8988T (cell line): ENCODE measurements at regions not wholly inside any gene's neighbourhood (a gene's known extent, or its start where the extent isn't known, plus 50 kb on each side); places are given as distances from the start of the nearest gene placed in this dataset.
"Not testable (repeated sequence)": the region's sequence is repeated elsewhere in the genome, so short reads cannot be mapped to it uniquely, and the experiment has no call there.

Experiments
- DNase-seq: peaks from one replicate; pipeline ENCODE4 v3.0.0; 2011

DNA sequence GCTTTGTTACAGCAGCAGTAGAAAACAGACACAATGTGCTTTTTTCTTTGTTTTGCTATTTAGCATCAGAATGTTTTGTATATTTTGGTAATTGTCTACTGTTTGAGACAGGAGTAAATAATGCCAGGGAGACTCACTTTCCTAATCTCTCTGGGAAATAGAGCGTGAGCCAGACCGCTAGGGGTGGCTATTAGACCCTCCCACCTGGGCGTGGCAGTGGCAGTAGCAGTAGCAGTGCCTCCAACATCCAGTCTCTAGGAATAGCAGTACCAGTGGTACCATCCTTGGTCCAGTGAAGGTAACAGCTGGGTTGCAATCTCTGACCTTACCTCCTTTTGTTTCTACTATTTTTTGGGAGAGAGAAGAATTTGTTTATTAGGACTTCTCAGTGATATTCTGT is 165.7 kb upstream of the MAGI2 start:
- DNase-seq: no peak

DNA sequence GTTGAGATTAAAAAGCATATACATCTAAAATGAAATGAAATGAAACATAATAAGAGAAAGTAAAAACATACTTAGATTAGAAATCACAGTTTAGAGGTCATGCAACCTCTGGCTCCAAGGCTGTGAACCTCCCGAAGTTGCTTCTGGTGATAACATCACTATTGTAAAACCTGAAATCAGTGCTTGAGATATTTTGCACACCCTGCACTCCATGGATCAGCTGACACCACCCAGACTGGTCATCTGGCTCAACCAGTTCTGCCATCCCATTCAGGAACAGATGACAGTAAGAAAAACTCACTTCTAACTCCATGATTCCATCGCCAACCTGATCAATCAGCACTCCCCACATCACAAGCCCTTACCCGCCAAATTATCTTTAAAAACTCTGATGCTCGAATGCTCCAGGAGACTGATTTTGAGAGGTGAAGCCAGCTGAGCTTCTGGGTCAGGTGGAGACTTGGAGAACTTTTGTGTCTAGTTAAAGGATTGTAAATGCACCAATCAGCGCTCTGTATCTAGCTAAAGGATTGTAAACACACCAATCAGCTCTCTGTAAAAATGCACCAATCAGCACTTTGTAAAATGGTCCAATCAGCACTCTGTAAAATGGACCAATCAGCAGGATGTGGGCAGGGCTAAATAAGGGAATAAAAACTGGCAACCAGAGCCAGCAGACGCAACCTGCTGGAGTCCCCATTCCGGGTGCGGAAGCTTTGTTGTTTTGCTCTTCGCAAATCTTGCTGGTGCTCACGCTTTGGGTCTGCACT is 162.6 kb upstream of the MAGI2 start:
- no peak for DNase-seq

DNA sequence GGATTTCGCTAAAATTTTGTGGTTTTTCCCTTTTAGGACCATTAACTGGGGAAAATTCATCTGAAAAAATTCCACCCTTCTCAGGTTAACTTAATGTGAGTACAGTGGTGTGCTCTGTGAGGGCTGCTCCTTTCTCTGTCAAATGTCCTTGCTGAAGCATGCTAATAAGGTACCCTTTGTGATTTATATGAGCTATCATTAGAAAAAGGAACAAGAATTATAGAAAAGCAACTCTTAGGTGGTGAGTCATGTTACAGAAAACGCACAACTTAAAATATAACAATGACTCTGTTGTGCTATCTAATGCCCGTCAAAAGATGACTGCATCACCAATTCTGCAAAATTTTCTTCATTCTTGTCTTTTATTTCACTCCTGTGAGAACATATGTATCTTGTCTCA is 162.0 kb upstream of the MAGI2 start:
- no peak for DNase-seq

DNA sequence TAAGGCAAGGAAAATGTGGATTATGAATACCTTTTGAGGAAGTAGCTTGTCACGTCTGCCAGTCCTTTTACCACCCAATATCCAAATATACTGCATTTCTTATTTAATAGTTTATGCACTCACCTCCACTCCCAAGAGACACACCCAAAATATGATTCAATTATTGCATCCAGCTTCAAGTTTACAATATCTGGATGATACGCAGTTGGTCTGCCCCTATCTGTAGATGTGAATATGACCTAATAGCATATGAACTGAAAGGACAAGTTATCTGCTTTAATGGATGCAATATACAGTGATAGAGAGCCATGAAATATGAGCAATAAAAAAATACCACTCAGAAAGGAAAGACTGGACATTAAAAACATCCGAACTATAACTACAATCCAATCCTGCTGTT is 159.4 kb upstream of the MAGI2 start:
- no peak for DNase-seq

DNA sequence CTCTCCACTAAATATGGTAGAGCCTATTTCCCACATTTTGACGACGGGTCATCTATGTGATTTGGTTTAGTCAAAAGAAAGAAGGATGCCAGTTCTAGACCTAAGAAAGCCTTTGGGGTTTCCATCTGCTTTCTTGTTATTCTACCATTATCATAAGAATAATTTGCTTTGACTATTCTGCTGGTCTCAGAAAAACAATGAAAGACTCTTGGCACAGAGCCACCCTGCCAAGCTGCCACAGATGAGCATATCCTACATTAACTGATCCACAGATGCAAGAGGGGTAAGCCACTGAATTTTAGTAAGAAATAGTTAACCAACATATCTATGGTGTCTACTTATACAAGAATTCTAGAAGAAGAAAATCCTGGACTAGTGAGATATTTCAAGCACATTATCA is 158.6 kb upstream of the MAGI2 start:
- DNase-seq: no peak

DNA sequence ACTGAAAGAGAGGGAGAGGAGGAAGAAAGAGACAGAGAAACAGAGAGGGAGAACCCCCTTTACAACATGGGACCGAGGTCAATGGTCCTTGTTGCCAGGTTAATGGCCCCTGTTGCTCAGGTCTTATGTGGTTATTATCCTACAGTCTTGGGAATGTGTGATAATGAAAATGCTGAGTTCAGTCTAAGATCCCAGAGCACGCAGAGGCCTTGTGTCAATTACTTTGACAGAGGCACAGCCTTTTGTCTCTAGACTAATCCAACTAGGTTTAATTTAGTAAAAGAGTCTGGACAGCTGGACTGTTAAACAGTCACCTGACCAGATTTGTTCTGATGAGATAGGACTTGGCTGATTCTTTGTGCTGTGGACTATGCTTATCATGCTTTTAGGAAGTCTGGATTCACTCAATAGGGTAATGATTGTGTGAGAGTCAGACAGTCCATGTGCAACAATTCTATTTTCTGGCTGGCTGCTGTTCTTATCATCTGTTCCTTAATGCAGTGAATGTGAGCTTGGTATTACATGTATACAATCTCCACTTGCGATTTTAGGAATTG is 157.4 kb upstream of the MAGI2 start:
- DNase-seq: no peak

DNA sequence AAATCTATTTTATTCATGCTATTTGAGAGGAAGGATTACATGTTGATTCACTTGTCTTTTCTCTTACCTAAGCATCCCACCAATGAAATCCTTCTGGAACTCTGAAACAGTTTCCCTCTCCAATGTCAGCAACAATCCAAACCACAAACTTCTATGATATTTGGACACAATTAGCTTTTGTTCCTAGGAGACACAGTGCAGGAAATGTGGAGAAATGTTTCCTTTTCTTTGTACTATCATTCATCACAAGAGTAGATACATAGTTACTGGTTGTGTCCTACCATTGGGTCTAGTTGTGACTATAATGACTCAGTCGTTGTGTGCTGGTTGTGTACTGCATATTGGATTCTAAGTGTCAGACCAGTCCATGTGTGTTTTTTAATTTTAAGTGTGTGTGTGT is 156.8 kb upstream of the MAGI2 start:
- DNase-seq: no peak

DNA sequence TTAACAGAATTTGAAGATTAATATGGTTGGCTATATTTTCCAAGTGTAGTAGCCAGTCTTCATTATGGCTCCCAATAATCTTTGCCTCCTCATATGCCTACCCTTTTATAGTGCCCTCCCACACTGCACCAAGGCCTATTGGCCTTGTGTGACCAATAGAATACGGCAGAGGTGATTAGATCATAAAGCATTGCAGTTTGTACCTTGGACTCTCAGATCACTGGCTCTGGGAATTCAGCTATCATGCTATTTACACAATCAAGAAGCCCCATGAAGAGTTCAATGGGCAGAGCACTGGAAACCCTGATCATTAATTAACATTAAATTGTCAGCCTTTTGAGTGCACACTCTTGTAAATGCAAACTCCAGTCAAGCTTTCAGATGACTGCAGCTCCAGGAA is 154.5 kb upstream of the MAGI2 start:
- no peak for DNase-seq

DNA sequence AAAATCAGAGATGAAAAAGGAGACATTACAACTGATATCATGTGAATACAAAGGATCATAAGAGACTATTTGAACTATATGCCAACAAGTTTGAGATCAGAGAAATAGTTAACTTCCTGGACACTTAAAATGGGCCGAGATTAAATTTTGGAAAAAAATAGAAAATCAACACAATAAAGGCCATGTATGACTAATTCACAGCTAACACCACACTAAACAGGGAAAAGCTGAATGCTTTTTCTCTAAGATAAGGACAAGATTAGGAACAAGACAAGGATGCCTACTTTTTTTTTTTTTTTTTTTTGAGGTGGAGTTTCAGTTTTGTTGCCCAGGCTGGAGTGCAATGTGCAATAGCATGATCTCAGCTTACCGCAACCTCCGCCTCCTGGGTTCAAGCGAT is 151.4 kb upstream of the MAGI2 start:
- DNase-seq: no peak

DNA sequence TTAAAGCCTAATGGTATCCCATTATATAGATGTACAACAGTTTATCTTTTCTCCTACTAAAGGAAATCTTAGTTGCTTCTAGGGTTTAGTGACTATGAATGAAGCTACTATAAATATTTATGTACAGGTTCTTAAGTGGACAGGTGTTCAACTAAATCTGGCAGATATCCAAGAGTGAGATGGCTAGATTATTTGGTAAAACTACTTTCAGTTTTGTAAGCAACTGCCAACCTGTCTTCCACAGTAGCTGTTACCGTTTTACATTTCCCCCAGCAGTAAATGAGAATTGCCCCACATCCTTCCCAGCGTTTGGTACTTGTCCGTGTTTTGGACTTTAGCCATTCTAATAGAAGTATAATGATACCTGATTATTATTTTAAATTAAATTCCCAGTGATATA is 144.9 kb upstream of the MAGI2 start:
- DNase-seq: no peak

DNA sequence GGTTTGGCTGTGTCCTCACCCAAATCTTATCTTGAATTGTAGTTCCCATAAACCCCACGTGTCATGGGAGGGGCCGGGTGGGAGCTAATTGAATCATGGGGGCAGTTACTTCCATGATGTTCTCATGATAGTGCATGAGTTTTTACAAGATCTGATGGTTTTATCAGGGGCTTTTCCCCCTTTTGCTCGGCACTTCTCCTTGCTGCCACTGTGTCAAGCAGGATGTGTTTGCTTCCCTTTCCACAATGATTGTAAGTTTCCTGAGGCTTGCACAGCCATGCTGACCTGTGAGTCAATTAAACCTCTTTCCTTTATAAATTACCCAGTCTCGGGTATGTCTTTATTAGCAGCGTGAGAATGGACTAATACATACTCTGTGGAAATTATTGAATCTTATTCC is 141.2 kb upstream of the MAGI2 start:
- not testable (repeated sequence) for DNase-seq

DNA sequence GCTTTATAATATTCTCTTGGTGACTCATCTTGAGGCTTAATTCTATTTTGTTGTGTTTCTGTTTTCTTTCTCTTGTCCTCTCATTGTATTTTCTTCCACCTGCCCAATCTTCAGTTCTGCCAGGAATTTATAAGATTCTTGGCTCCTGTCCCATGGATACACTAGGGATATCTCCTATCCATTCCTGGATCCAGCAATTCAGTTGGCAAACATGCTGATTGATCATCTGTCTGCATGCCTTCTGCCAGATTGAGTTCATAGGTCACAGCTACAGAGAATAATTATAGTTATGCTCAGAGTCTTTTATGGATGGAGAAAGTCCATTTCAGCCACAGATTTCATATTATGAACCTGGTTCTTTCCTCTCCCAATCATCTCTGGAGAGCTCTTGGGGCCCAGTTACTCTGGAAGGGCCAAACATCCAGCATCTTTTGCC is 140.4 kb upstream of the MAGI2 start:
- no peak for DNase-seq

DNA sequence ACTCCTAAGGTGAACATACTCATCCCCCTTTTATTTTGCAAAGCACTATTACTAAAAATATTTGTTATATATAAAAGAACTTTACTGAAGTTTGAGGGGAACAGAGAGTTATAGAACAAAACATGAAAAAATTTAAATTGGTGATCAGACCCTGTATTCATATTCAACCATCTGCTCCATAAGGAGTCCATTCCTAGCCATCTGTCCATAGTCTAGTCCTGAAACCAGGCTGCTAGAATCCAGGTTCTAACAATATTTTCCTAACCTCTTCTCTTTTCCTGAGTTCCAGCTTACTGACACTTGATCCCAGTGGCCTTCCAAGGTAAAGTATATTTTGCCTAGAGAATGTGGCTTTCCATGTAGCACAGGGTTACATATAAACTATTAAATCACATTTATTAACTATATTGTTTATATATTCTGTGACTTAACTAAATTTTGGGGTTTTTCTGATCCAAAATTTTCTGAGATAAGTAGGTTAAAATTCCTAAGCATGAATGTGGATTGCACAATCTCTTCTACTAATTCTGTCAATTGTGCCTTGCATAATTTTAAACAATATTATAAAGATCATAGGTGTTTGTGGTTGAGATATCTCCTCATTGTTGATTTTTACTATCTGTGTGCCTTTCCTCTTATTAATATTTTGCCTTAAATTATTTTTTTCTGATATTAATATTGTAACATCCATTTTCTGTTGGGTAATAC is 137.6 kb upstream of the MAGI2 start:
- DNase-seq: no peak

DNA sequence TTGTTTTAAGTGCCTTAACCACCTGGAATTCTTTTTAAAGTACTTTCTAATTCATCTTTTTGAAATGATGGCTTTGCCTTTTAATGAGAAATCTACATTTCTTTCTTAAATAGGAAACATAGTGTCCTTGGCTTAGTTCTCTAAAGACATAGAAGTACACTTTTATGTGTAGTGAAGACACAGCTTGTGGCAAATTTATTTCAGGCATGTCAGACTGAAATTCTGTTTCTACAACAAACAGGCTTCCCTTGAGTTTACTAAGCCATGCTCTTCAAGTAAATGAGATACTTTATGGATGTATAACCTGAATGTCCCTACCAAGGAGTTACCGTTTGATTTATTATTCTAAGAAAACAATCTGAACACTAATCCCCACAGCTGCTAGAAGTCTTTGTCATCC is 136.9 kb upstream of the MAGI2 start:
- DNase-seq: no peak

DNA sequence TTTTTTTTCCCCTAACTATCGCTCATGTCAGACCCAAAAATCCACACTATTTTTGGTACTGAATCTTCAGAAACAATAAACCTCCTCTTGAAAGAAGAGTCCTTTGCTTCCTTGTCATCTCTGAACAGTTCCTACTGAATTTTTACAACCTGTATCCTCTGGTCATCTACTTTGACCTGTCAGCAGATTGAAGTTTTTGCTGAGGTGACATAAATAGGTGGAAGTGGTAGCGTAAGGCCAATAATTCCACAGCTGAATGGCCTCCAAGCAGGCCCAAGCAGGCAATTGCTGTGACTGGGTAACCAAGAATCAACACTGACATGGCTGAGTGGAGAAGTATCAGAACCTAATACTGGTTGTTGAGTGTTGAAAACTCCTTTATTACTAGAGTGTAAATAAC is 117.4 kb upstream of the MAGI2 start:
- no peak for DNase-seq

DNA sequence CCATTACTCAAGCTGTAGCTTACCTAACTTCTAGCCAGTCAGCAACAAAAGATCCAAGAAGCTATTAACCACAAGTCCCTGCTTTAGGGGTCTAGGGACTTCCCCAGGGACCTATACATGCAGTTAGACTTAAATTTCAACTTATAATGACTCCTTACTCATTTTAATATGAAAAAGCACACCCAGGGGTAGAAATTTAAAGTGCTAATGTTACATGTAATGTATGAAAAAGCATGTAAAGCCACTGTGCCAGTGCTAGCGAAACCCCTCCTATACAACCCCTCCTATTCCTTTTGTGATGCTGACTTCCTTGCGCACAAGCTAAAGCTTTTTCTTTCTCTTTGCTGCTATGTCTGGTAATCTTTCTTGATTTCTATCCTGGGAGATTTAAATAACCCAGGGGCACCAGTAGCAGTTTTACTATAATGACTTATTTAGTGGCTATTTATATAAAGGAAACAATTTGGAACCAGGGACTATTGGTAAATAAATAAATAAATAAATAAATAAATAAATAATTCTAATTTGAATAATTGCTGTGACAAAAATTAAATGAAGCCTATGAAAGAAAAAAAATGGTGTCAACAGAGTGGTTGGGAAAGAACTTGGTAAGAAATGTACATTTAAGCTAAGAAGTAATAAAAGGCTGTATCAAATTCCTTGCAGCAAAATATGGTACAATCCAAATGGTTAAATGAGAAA is 110.5 kb upstream of the MAGI2 start:
- DNase-seq: no peak

DNA sequence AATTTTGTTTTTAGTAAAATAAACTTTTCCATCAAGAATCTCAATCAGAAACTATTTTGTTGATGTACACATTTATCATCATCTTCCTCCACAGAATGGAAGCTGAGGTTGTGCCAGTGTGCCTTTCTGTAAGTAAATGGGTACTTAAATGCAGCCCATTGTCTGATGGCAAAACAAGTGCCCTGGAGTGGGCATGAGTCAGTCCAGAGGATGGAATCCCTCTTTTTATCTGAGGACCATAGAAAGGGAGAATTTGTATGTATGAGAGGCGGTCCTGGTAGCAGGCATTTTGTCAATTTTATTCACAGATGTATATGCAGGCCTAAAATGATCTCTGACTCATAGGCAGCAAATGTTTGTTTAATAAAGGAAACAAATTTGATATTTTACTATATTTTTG is 102.1 kb upstream of the MAGI2 start:
- DNase-seq: no peak

DNA sequence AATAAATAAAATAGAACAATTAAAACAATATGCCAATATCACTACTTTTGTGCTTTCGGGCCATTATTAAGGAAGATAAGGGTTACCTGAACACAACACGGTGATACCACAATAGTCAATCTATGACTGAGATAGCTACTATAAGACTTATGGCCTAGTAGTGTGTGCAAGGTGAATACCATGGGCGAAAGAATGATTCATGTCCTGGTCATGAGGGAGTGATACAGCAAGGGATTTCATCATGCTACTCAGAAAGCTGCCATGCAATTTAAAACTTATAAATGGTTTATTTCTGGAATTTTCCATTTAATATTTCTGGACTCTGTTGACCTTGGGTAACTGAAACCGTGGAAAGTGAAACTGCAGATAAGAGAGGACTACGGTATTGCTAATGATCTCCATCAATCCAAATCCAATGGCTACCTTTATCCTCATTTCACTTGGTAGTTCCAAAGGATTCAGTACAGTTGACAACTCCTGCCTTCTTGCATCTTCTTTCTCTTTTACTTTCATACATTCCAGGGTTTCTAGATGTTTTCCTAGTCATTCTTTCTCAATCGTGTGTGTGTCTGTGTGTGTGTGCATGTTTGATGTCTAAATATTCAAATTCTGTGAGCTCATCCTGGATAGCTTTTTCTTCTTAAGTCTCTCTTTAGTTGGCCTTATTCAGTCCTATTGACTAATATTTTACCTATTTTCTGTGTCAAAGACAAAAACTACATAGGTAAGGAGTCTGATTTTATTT is 100.5 kb upstream of the MAGI2 start:
- DNase-seq: no peak

DNA sequence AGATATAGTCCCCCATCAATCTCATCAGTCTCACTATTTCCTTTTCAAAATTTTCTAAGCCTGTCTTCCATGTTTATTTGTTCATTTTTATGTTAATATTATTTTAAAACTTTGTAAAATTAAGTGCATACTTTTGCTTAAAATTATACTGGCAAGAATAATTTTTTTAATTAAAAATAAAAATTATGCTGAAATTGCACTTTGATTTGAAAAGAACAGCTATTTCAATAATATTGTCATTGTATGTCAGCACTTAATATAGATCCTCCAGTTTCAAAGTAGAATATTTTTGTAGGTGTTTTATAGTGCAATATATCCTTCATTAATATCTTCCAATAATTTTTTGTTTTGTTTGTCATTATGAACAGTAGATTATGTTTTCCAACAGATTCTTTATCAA is 99.0 kb upstream of the MAGI2 start:
- DNase-seq: no peak

DNA sequence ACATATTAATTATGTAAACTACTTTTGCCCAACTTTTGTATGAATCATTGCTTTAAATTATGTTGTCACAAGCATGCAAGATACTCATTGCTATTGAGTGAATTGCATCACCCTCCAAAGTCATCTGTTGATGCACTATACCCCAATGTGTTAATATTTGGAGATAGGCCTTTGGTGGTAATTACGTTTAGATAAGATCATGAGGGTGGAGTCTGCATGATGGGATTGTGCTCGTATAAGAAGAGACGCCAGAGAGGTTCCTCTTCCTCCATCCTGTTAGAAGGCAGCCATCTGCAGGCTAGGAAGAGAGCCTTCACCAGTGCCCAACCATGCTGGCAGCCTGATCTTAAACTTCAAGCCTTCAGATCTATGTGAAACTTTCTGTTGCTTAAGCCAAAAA is 95.3 kb upstream of the MAGI2 start:
- no peak for DNase-seq

DNA sequence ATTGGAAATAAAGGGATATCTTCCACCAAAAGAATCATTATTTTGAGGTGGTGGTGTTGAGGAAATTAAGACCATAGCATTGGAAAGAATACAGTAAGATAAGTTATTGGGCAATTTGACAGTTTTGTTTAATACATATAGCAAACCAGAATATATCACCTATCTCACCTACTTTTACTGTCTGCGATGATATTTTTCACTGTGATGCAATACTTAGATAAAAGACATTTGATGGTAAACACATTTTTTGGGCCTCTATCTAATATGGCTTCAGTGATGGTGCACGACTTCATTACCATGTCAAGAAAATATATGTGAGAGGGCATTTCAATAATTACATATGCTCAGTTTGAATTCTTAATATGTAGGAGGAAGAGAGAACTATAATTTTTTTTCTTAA is 93.7 kb upstream of the MAGI2 start:
- DNase-seq: no peak

DNA sequence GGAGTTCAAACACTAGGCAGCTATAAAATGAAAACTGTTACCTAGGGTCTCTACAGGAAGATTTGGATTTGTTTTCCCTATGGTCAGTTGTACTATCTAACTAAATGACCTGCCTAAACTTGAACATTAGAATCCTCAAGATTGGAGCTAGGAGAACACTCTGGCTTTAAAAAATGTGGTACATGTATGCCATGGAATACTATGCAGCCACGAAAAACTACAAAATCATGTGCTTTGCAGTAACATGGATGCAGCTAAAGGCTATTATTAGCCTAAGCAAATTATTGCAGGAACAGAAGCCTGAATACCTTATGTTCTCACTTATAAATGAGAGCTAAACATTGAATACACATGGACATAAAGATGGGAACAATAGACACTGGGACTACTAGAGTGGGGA is 87.1 kb upstream of the MAGI2 start:
- no peak for DNase-seq

DNA sequence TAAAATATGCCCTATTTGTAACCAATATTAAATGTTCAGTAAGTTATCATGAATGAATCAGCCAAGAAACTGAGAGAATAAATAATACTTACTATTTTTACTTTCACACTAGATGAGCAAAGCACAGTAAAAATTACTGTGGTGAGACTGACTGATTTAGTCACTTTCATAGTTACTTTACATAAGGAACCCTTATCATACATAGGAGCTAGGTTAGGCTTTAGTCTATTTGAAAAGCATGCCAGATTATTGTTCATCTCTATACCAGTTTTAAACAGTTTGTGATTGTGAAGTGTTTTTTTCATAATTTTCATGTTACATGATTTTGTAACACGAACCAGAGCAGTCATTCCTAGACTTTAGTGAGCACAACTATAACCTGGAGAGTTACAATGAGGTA is 80.7 kb upstream of the MAGI2 start:
- DNase-seq: no peak
